ENCODE measurements at regions not wholly inside any gene's neighbourhood (a gene's known extent, or its start where the extent isn't known, plus 50 kb on each side); places are given as distances from the start of the nearest gene placed in this dataset.

DNA sequence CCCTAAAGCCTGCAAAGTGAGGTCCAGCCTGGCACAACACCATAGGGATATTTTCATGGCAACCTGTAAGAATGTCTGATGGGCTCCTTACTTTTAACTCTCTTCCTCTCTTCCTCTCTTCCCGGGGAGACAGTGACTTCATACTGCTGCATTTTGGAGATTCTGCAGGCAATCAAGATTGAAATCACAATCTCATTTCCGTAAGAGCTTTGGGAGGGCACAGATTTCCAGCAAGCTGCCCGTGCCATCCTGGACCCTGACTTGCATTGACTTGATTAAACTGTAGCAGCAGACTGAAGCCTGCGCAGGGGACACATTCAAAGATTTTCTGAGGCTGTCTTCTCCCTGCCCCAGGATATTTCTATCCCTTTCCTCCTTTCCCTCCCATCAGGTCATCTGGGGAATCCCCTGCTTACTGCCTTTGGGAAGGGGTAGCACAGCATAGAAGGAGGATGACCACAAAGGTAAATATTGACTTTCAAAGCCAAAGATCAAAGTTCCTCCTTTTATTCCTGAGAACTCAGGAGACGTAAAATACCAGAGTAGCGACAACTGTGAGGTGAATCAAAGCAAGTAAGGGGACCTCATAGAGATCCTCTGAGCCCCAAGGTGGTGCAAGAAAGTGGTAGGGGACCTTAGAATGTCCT lies 504.0 kb upstream of the ARID1B start:
- TF ChIP-seq, protein P1, sequence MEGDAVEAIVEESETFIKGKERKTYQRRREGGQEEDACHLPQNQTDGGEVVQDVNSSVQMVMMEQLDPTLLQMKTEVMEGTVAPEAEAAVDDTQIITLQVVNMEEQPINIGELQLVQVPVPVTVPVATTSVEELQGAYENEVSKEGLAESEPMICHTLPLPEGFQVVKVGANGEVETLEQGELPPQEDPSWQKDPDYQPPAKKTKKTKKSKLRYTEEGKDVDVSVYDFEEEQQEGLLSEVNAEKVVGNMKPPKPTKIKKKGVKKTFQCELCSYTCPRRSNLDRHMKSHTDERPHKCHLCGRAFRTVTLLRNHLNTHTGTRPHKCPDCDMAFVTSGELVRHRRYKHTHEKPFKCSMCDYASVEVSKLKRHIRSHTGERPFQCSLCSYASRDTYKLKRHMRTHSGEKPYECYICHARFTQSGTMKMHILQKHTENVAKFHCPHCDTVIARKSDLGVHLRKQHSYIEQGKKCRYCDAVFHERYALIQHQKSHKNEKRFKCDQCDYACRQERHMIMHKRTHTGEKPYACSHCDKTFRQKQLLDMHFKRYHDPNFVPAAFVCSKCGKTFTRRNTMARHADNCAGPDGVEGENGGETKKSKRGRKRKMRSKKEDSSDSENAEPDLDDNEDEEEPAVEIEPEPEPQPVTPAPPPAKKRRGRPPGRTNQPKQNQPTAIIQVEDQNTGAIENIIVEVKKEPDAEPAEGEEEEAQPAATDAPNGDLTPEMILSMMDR (IDR thresholded peaks at IDR 0.05): no peak
- TF ChIP-seq EP300 (IDR thresholded peaks at IDR 0.05; ENCODE audit: low read depth) (no peak), POLR2AphosphoS5 (IDR thresholded peaks at IDR 0.05) (no peak), POLR2A (IDR thresholded peaks at IDR 0.05) (no peak)
